Left ventricle myocardium superior (tissue), 1 donor: ENCODE measurements at regions not wholly inside any gene's neighbourhood (a gene's known extent, or its start where the extent isn't known, plus 50 kb on each side); places are given as distances from the start of the nearest gene placed in this dataset.
A peak's percentile ranks its signal among the peaks of the same experiment; 100 is the strongest.

Experiments
- ATAC-seq: fragments of 200-7000 bp; cut with Tn5 transposase; one replicate; pipeline ENCODE4 v1.9.1; 2020; ENCODE audit warnings: mild to moderate bottlenecking, moderate library complexity
- DNase-seq: peaks from one replicate; pipeline ENCODE4 v3.0.0-alpha.2; 2020
- intact Hi-C: fragments of 100-400 bp; cut with micrococcal nuclease; formaldehyde crosslinking; loops from one replicate; pipeline ENCODE4 v1.11.0; 2022
- donor health status: DM: no; HTN: yes; CAD: no; lungs with severe emphysema.

DNA sequence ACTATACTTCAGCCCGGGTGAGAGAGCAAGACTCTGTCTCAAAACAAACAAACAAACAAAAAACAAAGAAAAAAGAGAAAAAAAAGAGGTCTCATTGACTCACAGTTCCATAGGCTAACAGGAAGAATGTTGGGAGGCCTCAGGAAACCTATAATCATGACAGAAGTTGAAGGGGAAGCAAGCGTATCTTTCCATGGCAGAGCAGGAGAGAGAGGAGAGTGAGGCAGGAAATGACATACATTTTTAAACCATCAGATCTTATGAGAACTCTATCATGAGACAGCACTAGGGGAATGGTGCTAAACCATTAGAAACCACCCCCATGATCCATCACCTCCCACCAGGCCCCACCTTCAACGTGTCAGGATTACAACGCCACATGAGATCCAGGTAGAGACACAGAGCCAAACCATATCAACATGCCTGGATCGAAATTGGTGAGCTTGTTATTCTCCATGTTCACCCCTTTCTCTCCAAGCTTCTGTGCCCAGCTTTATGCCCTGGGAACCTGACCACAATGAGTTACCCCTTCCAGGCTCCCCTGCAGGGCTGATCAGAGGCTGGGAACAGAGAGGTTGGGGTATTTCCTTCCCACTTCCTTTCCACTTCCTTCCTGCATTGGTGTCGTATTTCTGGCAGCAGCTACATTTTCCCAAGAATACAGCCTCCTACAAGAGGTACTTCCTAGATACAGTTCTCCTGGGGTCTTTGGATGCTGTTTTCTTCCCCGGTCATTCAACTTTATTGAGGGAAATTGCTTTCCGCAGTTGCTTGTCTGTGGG is 219.3 kb upstream of the FLRT2 start:
- DNase-seq (no peak), ATAC-seq (no peak)
- intact Hi-C loops: no loop called here

DNA sequence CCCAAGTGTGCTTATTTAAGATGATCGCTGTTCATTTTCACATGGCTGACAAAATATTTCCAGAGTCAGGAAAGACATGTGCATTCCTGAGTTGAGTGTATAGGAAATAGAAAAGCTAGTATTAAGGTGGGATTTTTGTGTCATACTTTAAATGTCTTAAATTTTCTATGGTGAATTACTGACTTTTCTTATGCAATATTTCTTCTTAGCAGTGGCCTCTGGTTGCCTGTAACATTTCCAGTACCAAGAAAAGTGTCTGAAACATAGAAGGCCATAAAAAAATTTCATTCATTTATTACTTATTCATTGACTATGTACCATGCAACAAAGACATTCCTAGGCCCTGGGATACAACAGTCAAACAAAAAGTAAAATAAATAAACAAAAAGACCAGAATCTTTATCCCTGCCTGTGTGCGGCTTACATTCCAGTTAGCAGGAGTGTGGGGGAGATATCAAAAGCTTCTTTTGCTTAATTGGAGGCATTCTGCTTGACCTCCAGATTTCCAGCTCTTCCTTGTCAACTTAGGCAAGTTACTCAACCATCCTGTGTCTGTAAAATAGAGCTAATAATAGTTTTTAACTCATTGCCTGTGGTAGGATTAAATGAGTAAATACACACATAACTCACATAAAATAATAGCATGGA is 216.3 kb upstream of the FLRT2 start:
- ATAC-seq: no peak
- intact Hi-C loops: no loop called here
- no peak for DNase-seq

DNA sequence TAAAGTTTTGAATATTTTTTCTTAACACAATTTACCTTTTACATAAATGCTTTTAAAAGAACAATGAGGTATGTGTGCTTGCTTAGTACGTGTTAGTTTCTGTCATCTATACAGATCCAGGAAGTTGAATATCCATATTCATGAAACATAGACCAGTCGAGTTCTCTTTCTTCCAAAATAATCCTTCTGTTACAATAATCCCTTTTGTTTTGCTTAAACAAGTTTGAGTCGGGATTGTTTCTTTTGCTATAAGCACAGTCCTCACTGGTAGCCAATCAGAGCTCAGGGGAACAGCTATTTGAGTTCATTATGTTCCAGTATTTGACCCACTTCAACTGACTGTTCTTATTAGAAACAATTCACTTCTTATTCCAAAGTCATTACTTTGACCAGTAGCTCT is 214.7 kb upstream of the FLRT2 start:
- intact Hi-C loops: no loop called here
- ATAC-seq: no peak
- DNase-seq: no peak

GRCh38 chr14:85315733-85316290 is 214.1 kb upstream of the FLRT2 start:
- intact Hi-C loops: no loop called here
- ATAC-seq: no peak
- DNase-seq: no peak

- no peak for DNase-seq
- intact Hi-C loops: no loop called here
- no peak for ATAC-seq
Observed at GRCh38 chr14:85316701-85317410, 213.1 kb upstream of the FLRT2 start.

DNA sequence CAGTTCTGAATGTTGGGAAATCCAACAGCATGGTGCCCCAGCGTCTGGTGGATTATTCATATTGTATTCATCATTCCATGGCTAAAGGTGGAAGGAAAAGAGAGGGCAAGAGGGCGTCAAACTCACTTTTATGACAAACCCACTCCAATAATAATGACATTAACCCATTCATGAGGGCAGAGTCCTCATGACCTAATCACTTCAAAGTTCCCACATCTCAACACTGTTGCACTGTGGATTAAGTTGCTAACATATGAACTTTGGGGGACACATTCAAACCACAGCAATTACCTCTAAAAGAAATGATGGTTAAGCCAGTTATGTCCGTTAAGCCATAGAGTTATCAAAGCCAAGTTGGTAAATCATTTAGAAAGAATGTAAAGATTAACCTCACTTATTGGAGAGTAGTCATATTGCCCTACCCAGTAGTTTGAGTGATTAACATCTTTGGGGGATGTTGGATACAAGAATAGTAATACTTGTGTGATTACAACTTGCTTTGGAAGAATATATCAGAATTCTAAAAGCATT is 212.4 kb upstream of the FLRT2 start:
- ATAC-seq (no peak), DNase-seq (no peak)
- intact Hi-C loops: no loop called here

DNA sequence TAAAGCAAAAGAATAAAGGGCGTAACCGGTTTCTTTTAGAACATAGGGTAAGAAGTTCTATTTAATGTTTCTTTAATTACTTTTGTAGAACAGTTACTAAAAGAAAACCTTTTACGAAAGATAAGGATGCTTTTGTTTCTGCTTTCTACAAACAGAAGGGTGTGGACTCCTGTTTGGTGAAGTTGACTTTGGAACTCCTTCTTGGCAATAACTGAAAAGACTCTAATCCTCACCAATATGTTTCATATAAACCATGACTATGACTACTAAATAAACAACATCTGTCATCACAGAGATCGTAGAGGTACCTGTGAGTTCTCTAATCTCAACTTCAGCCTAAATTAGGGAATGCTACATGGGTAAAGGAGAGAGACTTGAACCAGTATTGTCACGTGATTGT is 210.8 kb upstream of the FLRT2 start:
- no peak for DNase-seq
- intact Hi-C loops: no loop called here
- no peak for ATAC-seq

DNA sequence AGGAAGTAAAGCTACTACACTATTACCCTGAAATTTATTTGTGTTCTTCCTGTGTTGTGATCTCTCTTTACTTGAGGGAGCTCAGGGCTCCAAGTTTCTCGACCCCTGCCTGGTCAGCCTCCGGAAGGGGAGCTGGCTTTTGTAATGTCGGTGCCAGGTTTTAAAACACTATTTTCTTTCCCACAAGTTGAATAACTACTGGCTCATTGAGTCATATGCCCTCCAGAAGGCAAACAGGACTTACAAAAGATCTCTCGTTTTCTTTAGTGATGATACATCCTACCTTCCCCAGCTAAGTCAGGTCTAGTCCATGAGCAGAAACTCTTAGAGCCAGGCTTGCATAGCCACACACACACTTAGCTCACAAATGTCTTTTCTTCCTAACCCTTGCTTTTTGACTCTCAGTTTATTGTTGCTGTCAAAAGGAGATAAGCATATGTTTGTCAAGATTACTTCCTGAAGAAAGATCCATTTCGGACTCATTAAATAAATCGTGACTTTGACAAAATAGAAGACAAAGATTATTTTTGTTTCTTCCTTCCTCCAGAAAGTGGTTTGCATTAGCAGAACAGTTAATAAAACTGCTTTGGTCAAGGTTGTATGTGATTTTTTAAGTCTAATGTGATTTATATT is 209.8 kb upstream of the FLRT2 start:
- ATAC-seq (no peak), DNase-seq (no peak)
- intact Hi-C loops: no loop called here

DNA sequence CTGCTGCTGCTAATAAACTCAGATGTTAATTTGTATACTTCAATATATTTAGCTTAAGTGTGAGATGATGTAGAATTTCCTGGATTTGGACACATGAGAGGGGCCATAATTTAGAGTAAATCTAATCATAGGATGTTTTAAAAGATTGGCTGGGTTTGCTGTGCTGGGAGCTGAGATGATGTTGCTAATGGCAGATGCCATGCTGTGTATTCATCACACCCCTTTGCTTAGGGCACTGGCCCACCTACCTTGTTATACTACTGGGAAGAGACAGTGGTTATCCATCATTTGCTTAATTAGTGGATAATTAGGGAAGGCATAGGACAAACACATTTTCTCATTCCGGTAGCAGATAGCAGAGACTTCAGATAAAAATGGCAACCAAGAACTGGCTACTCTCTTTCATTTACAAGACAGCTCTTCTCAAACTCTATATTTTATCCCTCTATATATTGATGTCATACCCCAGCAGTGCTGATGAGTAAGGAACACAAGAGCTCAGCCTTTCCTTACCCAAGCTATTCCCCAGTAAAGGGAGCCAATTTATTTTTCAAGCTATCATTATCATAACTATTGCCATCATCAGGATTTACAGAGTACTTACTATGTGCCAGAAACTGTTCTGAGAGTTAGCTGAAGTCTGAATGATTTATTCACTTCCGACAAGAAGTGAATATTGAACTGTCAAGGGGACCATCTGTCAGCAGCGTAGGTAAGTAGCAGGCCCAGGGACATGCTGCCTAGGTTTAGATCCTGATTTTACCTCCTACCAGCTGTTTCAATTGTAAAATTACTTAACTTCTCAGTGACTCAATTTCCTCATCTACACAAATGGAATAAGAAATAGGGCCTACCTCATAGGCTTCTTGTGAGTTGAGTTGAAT is 204.6 kb upstream of the FLRT2 start:
- no peak for ATAC-seq
- intact Hi-C loops: no loop called here
- DNase-seq: no peak

DNA sequence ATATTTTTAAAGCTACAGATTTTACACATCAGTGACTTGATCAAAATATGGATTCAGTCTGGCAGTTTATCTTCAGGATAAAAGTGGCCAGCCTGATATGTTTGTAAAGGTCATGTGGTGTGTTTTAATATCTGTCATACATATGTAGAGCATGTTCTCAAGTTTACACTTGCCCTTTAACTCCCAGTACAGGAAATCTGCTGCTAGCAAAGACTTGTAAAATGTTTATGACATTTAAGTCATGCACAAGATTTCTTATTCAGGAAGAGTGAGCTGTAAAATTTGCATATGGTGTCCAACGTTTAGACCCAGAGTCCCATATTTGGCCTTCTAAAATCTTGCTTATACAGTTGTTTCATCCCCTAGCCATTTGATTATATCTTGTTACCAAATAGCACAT is 197.5 kb upstream of the FLRT2 start:
- DNase-seq (no peak), ATAC-seq (no peak)
- intact Hi-C loops: no loop called here

GRCh38 chr14:85333313-85333712 is 196.6 kb upstream of the FLRT2 start:
- intact Hi-C loops: no loop called here
- ATAC-seq: no peak
- DNase-seq: no peak

DNA sequence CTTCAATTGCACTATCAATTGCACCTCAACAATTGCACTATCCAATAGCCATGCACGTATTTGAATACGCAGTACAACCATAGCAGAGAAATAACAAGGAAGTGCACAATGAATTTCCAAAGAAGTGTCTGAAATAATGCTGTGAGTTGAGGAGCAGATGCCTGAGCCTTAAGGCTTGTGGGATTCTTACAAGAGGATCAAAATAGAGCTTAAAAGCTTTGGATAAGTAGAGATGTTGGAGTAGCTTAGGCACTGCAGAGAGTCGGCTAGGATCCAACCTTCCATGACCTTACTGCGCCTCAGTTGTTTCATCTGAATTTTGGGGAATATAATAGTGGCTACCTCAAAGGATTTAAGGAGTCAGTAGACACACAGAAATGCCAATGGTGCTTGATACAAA is 196.1 kb upstream of the FLRT2 start:
- DNase-seq (no peak), ATAC-seq (no peak)
- intact Hi-C loops: no loop called here

DNA sequence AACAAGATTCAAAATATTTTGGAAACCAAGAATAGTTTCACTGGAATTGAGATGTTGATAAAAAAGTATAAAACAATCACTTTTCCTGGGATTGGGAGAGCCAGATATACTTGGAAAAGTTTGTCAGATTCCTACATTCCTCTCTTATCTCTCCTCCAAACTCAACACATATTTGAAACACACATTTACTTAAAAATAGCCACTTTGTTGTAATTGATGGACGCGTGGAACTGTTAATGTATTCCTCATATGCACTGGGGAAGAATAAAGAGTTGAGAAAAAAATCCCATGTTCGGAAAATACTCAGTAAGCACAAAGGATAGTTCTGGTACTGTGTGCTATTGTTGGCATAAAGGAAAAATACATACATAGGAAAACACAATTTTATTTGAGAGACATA is 195.6 kb upstream of the FLRT2 start:
- DNase-seq: no peak
- intact Hi-C loops: no loop called here

DNA sequence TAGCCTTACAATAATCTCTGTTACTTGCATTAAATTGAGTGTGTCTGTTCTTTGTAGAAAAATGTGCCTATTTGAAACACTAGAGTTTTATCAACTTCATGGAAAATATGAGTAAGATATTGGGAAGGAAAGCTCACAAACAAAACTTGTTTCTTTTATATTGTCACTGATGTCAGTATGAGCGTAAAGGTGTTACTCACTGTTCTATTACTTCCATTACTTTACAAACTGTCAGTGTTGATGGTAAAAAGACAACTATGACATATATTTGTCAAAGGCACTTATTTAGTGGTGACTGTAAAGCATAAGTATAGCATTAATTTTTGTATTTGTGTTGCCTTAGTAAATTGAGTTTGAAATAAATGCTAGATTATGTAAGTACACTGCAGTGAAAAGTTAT is 193.7 kb upstream of the FLRT2 start:
- no peak for ATAC-seq
- no peak for DNase-seq
- intact Hi-C loops: no loop called here

More for the DNA sequence above, 195.6 kb upstream of the FLRT2 start:
- ATAC-seq: no peak

- no peak for DNase-seq
- ATAC-seq: no peak
- intact Hi-C loops: no loop called here
Observed at GRCh38 chr14:85336817-85337216, 193.1 kb upstream of the FLRT2 start.

DNA sequence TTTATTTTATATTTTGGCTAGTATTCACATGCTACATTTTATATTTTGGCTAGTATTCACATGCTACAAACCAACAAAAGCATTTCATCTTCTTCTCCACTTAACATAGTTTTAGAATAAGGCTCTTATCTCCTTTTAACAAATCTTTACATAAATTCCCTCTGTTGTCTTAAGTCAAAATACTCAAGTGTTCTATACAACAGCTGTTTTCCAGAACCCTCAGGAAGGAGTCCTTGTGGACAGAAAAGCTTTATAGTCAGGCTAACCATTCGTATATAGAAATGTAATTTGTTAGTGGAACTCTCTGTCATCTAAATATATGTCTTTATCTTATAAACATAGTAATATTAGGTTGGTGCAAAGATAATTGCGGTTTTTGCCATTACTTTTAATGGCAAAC is 191.0 kb upstream of the FLRT2 start:
- intact Hi-C loops: no loop called here
- no peak for DNase-seq
- no peak for ATAC-seq

- ATAC-seq (peak; percentile 70), DNase-seq (no peak)
- intact Hi-C loops: no loop called here
Observed at GRCh38 chr14:85342858-85343607, 186.9 kb upstream of the FLRT2 start.

- intact Hi-C loops: no loop called here
Observed at GRCh38 chr14:85344171-85344570, 185.8 kb upstream of the FLRT2 start.

More at GRCh38 chr14:85344171-85344570, 185.8 kb upstream of the FLRT2 start:
- no peak for ATAC-seq
- no peak for DNase-seq
